Keratinocyte (primary cell): ENCODE measurements at regions not wholly inside any gene's neighbourhood (a gene's known extent, or its start where the extent isn't known, plus 50 kb on each side); places are given as distances from the start of the nearest gene placed in this dataset.

ENCODE experiments used
- DNase-seq: peaks from one replicate; pipeline ENCODE4 v3.0.0-alpha.2; 2011; ENCODE audit warnings: low read depth, missing footprints, low spot score
- FAIRE-seq: peaks from 2 replicates; lab custom pipeline; 2011; peaks lifted over from hg19 to GRCh38; lab: Jason Lieb, UNC
- H2AFZ ChIP-seq: 2 replicates; pipeline ENCODE4 v1.6.0; 2012; ENCODE audit warnings: low read length, control low read depth, inconsistent platforms; ENCODE audit not compliant: control insufficient read depth
- H3K27ac ChIP-seq: 2 replicates; pipeline ENCODE4 v1.5.1; 2011; ENCODE audit warnings: low read length; ENCODE audit not compliant: control insufficient read depth, insufficient read depth
- H3K27me3 ChIP-seq: 3 replicates; pipeline ENCODE4 v1.6.0; 2011; ENCODE audit warnings: low read length; ENCODE audit not compliant: control insufficient read depth, insufficient read depth; ENCODE audit errors: extremely low read depth
- H3K36me3 ChIP-seq, 2 experiments: 2 replicates in 1 of 2; 3 replicates in 1 of 2; pipeline ENCODE4 v1.5.1; 2011; ENCODE audit warnings: low read length in 2 of 2, mild to moderate bottlenecking in 1 of 2; ENCODE audit not compliant: control insufficient read depth in 2 of 2, insufficient read depth in 2 of 2; ENCODE audit errors: extremely low read depth in 1 of 2
- H3K4me1 ChIP-seq: 3 replicates; pipeline ENCODE4 v1.5.1; 2011; ENCODE audit warnings: low read length; ENCODE audit not compliant: control insufficient read depth, insufficient read depth; ENCODE audit errors: extremely low read depth
- H3K4me2 ChIP-seq: 3 replicates; pipeline ENCODE4 v1.6.0; 2011; ENCODE audit warnings: low read depth, low read length; ENCODE audit not compliant: control insufficient read depth, insufficient read depth; ENCODE audit errors: extremely low read depth
- H3K4me3 ChIP-seq, 3 experiments: fragments of 200-600 bp in 1 of 3; sonication (generic) in 1 of 3; 2 replicates in 2 of 3; 3 replicates in 1 of 3; pipeline ENCODE4 v1.5.1; 2011 to 2016; ENCODE audit warnings: low read length in 3 of 3, mild to moderate bottlenecking in 3 of 3, control low read depth in 2 of 3, inconsistent platforms in 1 of 3, low read depth in 1 of 3, mixed read lengths in 1 of 3, mixed run types in 1 of 3, moderate library complexity in 1 of 3; ENCODE audit not compliant: control insufficient read depth in 2 of 3, insufficient read depth in 2 of 3; ENCODE audit errors: extremely low read depth in 1 of 3
- H3K79me2 ChIP-seq: 2 replicates; pipeline ENCODE4 v1.6.0; 2012; ENCODE audit warnings: low read length; ENCODE audit not compliant: control insufficient read depth, insufficient read depth
- H3K9ac ChIP-seq: 3 replicates; pipeline ENCODE4 v1.6.0; 2011; ENCODE audit warnings: low read length; ENCODE audit not compliant: control insufficient read depth, insufficient read depth; ENCODE audit errors: extremely low read depth
- H3K9me1 ChIP-seq: 3 replicates; pipeline ENCODE4 v1.6.0; 2011; ENCODE audit warnings: low read length; ENCODE audit not compliant: control insufficient read depth, insufficient read depth; ENCODE audit errors: extremely low read depth
- H3K9me3 ChIP-seq: 2 replicates; pipeline ENCODE4 v1.5.1; 2012; ENCODE audit warnings: low read depth, low read length; ENCODE audit not compliant: control insufficient read depth
- H4K20me1 ChIP-seq: 3 replicates; pipeline ENCODE4 v1.6.0; 2011; ENCODE audit warnings: low read length; ENCODE audit not compliant: control insufficient read depth, insufficient read depth; ENCODE audit errors: extremely low read depth
- CTCF ChIP-seq, 3 experiments: IDR thresholded peaks in 1 of 3; conservative IDR thresholded peaks in 1 of 3; optimal IDR thresholded peaks in 1 of 3; 2 replicates in 2 of 3; 3 replicates in 1 of 3; pipeline versions ENCODE3 to v1.5.1; 2011; ENCODE audit warnings: low read length in 3 of 3, mild to moderate bottlenecking in 3 of 3, moderate library complexity in 2 of 3, control low read depth in 1 of 3, inconsistent platforms in 1 of 3; ENCODE audit not compliant: insufficient read depth in 2 of 3; ENCODE audit errors: extremely low read depth in 1 of 3
- EZH2 ChIP-seq: IDR thresholded peaks from one replicate; pipeline ENCODE4 v1.6.1; 2012; ENCODE audit warnings: inconsistent platforms, mild to moderate bottlenecking, low read length, moderate library complexity
- dilution Hi-C: fragments of 300-500 bp; cut with MboI; formaldehyde crosslinking; loops from one replicate; pipeline ENCODE4 v1.7.0; 2020; ENCODE audit warnings: low sequenced_read_pairs; ENCODE audit not compliant: extremely low pct_ligation_motif_present

DNA sequence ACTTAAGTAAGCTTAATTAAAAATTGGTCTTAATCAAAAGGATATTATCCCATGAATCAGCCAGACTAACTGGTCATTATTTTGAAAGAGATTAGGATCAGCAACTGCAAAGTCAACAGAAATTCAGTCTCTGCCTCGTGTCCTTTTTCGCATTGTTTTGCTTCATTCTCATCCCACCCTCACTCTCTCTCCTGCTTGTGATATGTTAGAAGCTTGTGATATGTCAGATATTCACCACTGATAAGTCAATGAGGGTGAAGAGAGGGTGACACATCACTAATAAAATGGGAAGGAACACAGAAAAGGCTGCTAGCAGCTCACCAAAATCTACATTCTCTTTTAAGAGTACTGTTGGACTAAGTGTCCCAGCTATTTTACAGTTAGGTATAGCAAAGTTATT lies 146.1 kb downstream of the SUCNR1 start:
- H3K9me1 ChIP-seq: no peaks in the 10 kb centered on the region
- no peaks in the 10 kb centered on the region for H3K9me3 ChIP-seq
- H3K4me3 ChIP-seq: no peak overlapping the region
- peaks cover 17% of the 10 kb centered on the region for H3K4me1 ChIP-seq
- dilution Hi-C loops: no loop called here
- H3K9ac ChIP-seq: no peak overlapping the region
- H4K20me1 ChIP-seq: no peaks in the 10 kb centered on the region
- no peak for DNase-seq
- no peak overlapping the region for H3K27ac ChIP-seq
- TF ChIP-seq EZH2 (no peak), CTCF (optimal IDR thresholded peaks at IDR 0.05 in 1 of 3, IDR thresholded peaks at IDR 0.05 in 1 of 3, conservative IDR thresholded peaks at IDR 0.05 in 1 of 3; ENCODE audit: extremely low read depth in 1 of 3, insufficient read depth in 2 of 3, low read length in 3 of 3) (no peak)
- H3K4me2 ChIP-seq: no peak overlapping the region
- FAIRE-seq: peak; percentile 34
- peak overlapping the region; percentile 33 for H2AFZ ChIP-seq
- H3K36me3 ChIP-seq: no peaks in the 10 kb centered on the region
- H3K79me2 ChIP-seq: no peaks in the 10 kb centered on the region
- no peaks in the 10 kb centered on the region for H3K27me3 ChIP-seq

- Histone ChIP-seq H3K9ac (peak overlapping the region; percentile 42), H4K20me1 (no peaks in the 10 kb centered on the region), H3K27ac (peak overlapping the region; percentile 77), H3K4me3 (no peak overlapping the region), H3K4me2 (peak overlapping the region; percentile 53), H3K9me1 (no peaks in the 10 kb centered on the region), H2AFZ (peak overlapping the region; percentile 65), H3K79me2 (no peaks in the 10 kb centered on the region), H3K9me3 (no peaks in the 10 kb centered on the region), H3K27me3 (no peaks in the 10 kb centered on the region), H3K36me3 (no peaks in the 10 kb centered on the region), H3K4me1 (peaks cover 34% of the 10 kb centered on the region)
- dilution Hi-C loops: no loop called here
- TF ChIP-seq EZH2 (no peak), CTCF (optimal IDR thresholded peaks at IDR 0.05 in 1 of 3, IDR thresholded peaks at IDR 0.05 in 1 of 3, conservative IDR thresholded peaks at IDR 0.05 in 1 of 3; ENCODE audit: extremely low read depth in 1 of 3, insufficient read depth in 2 of 3, low read length in 3 of 3) (peak in 1 of 3 experiments; percentile 10)
- FAIRE-seq (peak; percentile 97), DNase-seq (peak; percentile 65)
These were observed 148.6 kb downstream of the SUCNR1 start for GRCh38 chr3:152021951-152022461.
